GM12875 (cell line): ENCODE measurements at regions not wholly inside any gene's neighbourhood (a gene's known extent, or its start where the extent isn't known, plus 50 kb on each side); places are given as distances from the start of the nearest gene placed in this dataset.

ENCODE experiments used
- H3K4me3 ChIP-seq: one replicate; pipeline ENCODE4 v1.5.1; 2011; ENCODE audit warnings: low read depth, low read length, control low read depth
- CTCF ChIP-seq: IDR thresholded peaks from 2 replicates; pipeline ENCODE4 v1.5.1; 2011; ENCODE audit warnings: low read depth, mild to moderate bottlenecking, control low read depth, inconsistent platforms, low read length, moderate library complexity, borderline replicate concordance; ENCODE audit not compliant: insufficient read depth

GRCh38 chr4:138003248-138003647 lies 238.9 kb downstream of the SLC7A11 start:
- no peak for TF ChIP-seq CTCF
- H3K4me3 ChIP-seq: no peak overlapping the region

GRCh38 chr4:137998666-137999429 lies 243.3 kb downstream of the SLC7A11 start:
- H3K4me3 ChIP-seq: no peak overlapping the region
- TF ChIP-seq CTCF: no peak

GRCh38 chr4:137997496-137997895 lies 244.7 kb downstream of the SLC7A11 start:
- H3K4me3 ChIP-seq: no peak overlapping the region
- no peak for TF ChIP-seq CTCF

GRCh38 chr4:137994853-137995252 lies 247.3 kb downstream of the SLC7A11 start:
- no peak overlapping the region for H3K4me3 ChIP-seq
- no peak for TF ChIP-seq CTCF

- no peak overlapping the region for H3K4me3 ChIP-seq
- no peak for TF ChIP-seq CTCF
Measured at GRCh38 chr4:137993232-137993631, 248.9 kb downstream of the SLC7A11 start.

GRCh38 chr4:137981277-137981676 lies 260.9 kb downstream of the SLC7A11 start:
- H3K4me3 ChIP-seq: no peak overlapping the region
- TF ChIP-seq CTCF: no peak

GRCh38 chr4:137980641-137981040 lies 261.5 kb downstream of the SLC7A11 start:
- H3K4me3 ChIP-seq: no peak overlapping the region

More at GRCh38 chr4:137980641-137981040, 261.5 kb downstream of the SLC7A11 start:
- no peak for TF ChIP-seq CTCF
